ENCODE measurements at regions not wholly inside any gene's neighbourhood (a gene's known extent, or its start where the extent isn't known, plus 50 kb on each side); places are given as distances from the start of the nearest gene placed in this dataset.

DNA sequence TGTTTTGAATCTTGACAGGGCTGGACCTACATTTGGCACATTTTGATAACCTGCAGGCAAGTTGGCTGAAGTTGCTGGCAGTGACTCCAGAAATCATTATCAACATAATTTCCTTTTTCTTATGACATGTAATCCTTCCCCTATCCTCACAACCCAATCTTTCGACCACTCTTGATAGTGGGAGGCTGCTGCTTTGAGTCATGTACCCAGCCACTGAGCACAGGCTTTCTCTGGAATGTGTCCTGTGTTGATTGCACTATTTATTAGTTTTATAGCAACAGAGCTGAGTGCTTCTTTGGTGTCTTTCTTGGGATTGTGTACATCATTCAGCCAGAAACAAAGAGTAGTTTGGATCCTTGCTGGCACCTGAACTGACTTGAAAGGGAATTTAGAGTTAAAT, 183.1 kb upstream of the LEF1 start:
- ATAC-seq (no peak), DNase-seq (no peak)
- ChIA-PET POLR2A (no interaction called here), CTCF (interaction anchor here (1.2 kb wide), 1 partner anchor 333 kb away, joined by 4 read pairs; no protein-coding TSS in a partner anchor)
- Mint-ChIP-seq H3K27me3 (no peaks in the 10 kb centered on the region), H3K4me3 (no peak overlapping the region), H3K4me1 (peaks cover 29% of the 10 kb centered on the region), H3K36me3 (ENCODE audit: low read depth) (no peaks in the 10 kb centered on the region), H3K27ac (no peak overlapping the region), H3K9me3 (ENCODE audit: low read depth) (no peaks in the 10 kb centered on the region)
- intact Hi-C loops (cut with DNase I, micrococcal nuclease): no loop called here

DNA sequence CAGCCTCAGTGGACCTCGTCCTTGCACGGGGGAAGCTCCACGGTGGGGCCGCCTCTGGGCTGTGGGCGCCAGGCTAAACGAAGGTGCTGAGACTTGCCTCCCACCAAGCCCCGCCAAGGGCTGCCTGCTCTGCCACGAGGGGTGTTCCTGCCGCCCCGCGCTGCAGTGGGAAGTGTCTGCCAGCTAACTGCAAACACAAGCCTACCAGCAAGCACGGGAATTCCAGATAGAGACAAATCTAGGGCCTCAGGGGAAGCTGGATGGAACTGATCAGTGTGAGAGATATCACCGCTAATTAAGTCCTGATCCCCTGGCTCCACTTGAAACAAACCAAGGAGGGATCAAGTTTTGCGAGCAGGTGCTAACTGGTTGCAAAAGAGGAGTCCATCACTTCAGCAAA, 181.6 kb upstream of the LEF1 start:
- ATAC-seq: no peak
- peaks cover 28% of the 10 kb centered on the region for H3K4me1 Mint-ChIP-seq
- intact Hi-C loops (cut with DNase I, micrococcal nuclease): no loop called here
- ChIA-PET POLR2A (no interaction called here), CTCF (interaction anchor here (0.9 to 1.5 kb wide), 3 partner anchors 35 to 142 kb away, joined by 3 read pairs; no protein-coding TSS in a partner anchor)
- no peak for DNase-seq
- no peaks in the 10 kb centered on the region for H3K27me3 Mint-ChIP-seq
- no peaks in the 10 kb centered on the region for H3K36me3 Mint-ChIP-seq (ENCODE audit: low read depth)
- H3K4me3 Mint-ChIP-seq: no peak overlapping the region
- H3K27ac Mint-ChIP-seq: no peak overlapping the region
- H3K9me3 Mint-ChIP-seq (ENCODE audit: low read depth): no peaks in the 10 kb centered on the region

DNA sequence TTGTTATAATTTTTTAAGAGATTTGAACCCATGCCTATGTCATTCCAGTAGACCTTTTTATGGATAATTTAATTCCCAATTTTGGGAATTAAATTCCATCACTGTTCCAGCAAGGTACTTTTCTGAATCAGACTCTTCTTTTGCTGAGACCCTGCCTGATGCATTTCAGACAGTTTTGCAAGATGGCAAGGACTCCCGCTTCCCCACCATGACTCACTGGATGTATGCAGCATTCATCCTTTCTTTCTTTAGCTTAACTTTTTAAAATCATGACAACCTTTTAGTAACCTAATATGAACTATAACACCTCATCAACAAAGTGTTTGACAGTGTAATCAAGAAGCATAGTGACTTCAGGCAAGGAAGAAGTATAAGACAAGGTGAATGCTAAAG, 178.1 kb upstream of the LEF1 start:
- ATAC-seq (no peak), DNase-seq (no peak)
- CTCF ChIA-PET: interaction anchor here (1.2 to 2.8 kb wide), 3 partner anchors 9 to 316 kb away, joined by 3 to 10 read pairs (median 3); no protein-coding TSS in a partner anchor
- Mint-ChIP-seq H3K9me3 (ENCODE audit: low read depth) (no peaks in the 10 kb centered on the region), H3K36me3 (ENCODE audit: low read depth) (no peaks in the 10 kb centered on the region), H3K27ac (no peak overlapping the region), H3K4me1 (peaks cover 33% of the 10 kb centered on the region), H3K4me3 (no peak overlapping the region), H3K27me3 (no peaks in the 10 kb centered on the region)
- POLR2A ChIA-PET: no interaction called here
- intact Hi-C loops (cut with DNase I, micrococcal nuclease): no loop called here

DNA sequence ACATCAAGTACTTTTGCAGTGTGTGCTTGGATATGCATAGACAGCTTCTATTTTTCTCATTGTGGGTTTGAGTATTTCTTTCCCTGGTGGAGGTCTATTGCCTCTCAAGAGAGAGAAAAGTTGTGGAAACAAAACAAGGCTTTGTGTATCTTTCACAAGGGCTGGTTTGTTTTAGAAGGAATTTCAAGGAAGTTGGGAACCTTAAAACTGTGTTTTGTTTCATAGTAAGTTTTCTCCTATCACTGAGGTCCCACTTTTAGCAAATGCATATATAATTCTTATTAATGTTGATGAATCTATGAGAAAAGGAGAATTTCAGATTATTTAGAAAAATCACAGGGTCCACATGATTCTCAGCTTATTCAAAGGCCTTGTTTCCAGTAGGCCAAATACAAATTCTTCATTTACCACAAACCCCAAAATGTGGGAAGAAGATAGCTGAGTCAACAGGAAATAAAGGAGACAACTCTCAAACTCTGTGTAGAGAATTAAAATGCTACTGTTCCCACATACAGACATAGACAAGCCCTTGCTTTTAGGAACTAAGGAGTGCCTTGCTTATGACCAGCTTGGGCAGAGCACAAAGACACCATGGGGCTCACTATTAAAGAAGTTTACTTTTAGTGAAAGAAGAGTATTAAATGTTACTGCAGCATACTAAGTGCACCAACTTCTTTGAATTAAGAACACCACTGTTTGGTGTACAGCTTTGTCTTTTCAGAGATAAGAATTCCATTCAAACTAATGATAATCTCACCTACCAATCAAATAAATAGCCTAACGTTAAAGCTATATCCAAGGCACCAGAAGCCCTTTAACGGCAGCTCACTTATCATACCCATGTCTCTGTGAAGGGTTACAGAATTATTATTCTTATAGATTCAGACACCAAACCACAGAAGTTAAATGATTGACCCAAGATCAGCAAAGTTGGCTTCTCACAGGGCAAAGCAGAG, 177.4 kb upstream of the LEF1 start:
- DNase-seq (no peak), ATAC-seq (no peak)
- Mint-ChIP-seq H3K27ac (no peak overlapping the region), H3K9me3 (ENCODE audit: low read depth) (no peaks in the 10 kb centered on the region), H3K4me3 (no peak overlapping the region), H3K4me1 (peaks cover 36% of the 10 kb centered on the region), H3K36me3 (ENCODE audit: low read depth) (no peaks in the 10 kb centered on the region), H3K27me3 (no peaks in the 10 kb centered on the region)
- ChIA-PET POLR2A (no interaction called here), CTCF (interaction anchor here (0.6 to 2.8 kb wide), 6 partner anchors 9 to 316 kb away, joined by 3 to 10 read pairs (median 3); no protein-coding TSS in a partner anchor)
- intact Hi-C loops (cut with DNase I, micrococcal nuclease): no loop called here

DNA sequence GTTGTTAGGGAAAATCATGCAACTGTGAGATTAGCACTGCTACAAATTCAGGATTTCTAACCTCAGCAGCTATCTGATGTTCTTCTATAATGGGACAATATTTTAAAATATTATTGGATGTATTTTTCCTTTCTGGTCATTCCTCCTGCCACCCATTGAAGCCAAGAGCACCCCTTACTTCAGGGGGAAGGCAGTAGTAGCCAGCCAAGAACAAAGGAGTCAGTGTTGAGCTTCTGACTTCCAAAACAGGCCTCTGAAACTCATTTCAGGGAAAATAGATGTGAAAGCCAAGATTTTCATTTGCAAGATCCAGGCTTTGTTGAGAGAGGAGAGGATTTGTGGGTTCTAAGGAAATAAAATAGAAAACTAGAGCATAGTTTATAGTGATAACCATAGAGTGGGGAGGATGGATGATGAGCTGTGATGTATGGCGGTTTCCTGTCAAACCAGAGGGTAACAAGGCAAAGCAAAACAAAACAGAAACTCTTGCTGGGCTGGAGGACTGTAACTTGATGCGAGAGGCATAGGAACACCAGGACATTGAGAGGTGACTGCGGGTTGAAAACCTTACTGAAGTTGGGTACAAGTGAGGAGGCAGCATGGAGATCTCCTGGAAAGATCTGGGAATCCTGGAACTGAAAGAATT, 173.7 kb upstream of the LEF1 start:
- intact Hi-C loops (cut with DNase I, micrococcal nuclease): no loop called here
- CTCF ChIA-PET: interaction anchor here (0.8 to 1.1 kb wide), 3 partner anchors 17 to 324 kb away, joined by 3 to 5 read pairs (median 3); no protein-coding TSS in a partner anchor
- Mint-ChIP-seq H3K27me3 (no peaks in the 10 kb centered on the region), H3K4me3 (peak overlapping the region; percentile 41), H3K9me3 (ENCODE audit: low read depth) (no peaks in the 10 kb centered on the region), H3K4me1 (peaks cover 38% of the 10 kb centered on the region), H3K27ac (peak overlapping the region; percentile 73), H3K36me3 (ENCODE audit: low read depth) (no peaks in the 10 kb centered on the region)
- POLR2A ChIA-PET: interaction anchor here (0.9 kb wide), 1 partner anchor 290 kb away, joined by 5 read pairs; no protein-coding TSS in a partner anchor
- DNase-seq: peak; percentile 19
- peak; percentile 95 for ATAC-seq

DNA sequence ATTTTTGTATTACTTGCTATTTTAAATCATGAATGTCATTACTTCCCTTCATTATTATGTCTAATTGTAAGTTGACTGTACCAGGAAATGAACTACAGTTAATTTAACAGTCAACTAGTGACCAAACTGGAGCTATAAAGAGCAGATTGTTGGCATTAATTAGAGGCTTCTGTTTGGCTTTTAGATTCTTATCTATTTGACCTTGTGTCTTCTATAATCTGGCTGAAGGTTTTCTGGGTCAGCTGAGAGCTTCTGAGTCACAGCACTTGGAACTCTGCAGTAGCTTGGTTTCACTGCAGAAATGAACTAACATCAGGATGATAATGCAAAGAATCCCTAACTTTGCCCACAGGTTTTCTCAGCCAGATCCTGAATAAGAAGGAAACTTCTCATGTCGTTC, 169.2 kb upstream of the LEF1 start:
- H3K36me3 Mint-ChIP-seq (ENCODE audit: low read depth): no peaks in the 10 kb centered on the region
- peaks cover 15% of the 10 kb centered on the region for H3K4me1 Mint-ChIP-seq
- intact Hi-C loops (cut with DNase I, micrococcal nuclease): no loop called here
- DNase-seq (no peak), ATAC-seq (no peak)
- ChIA-PET POLR2A (no interaction called here), CTCF (interaction anchor here (2.7 kb wide), 1 partner anchor 9 kb away, joined by 10 read pairs; no protein-coding TSS in a partner anchor)
- H3K27ac Mint-ChIP-seq: no peak overlapping the region
- H3K27me3 Mint-ChIP-seq: no peaks in the 10 kb centered on the region
- H3K9me3 Mint-ChIP-seq (ENCODE audit: low read depth): no peaks in the 10 kb centered on the region
- H3K4me3 Mint-ChIP-seq: no peak overlapping the region

DNA sequence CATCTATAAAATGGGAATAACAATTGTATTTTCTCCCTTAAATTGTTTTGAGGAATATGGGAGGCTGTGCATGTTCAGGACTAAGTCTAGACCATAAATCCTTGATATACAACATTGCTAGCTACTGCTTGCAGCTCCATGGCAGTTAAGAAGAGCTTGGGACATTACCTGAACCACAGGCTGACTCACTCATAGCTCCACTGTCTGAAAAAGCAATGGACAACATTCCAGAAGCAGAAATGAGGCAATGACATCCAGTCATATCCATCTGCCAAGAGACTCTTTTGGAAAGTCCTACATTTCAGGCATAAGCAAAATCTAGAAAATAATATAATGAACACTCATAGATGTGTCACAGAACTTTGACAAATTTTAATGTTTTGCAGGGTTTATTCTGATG, 167.3 kb upstream of the LEF1 start:
- Mint-ChIP-seq H3K36me3 (ENCODE audit: low read depth) (no peaks in the 10 kb centered on the region), H3K27me3 (no peaks in the 10 kb centered on the region), H3K27ac (no peak overlapping the region), H3K4me1 (peaks cover 2% of the 10 kb centered on the region), H3K4me3 (no peak overlapping the region), H3K9me3 (ENCODE audit: low read depth) (no peaks in the 10 kb centered on the region)
- POLR2A ChIA-PET: no interaction called here
- ATAC-seq: no peak
- CTCF ChIA-PET: interaction anchor here (1.0 to 2.7 kb wide), 2 partner anchors 11 to 13 kb away, joined by 4 to 10 read pairs; no protein-coding TSS in a partner anchor
- DNase-seq: no peak
- intact Hi-C loops (cut with DNase I, micrococcal nuclease): no loop called here

DNA sequence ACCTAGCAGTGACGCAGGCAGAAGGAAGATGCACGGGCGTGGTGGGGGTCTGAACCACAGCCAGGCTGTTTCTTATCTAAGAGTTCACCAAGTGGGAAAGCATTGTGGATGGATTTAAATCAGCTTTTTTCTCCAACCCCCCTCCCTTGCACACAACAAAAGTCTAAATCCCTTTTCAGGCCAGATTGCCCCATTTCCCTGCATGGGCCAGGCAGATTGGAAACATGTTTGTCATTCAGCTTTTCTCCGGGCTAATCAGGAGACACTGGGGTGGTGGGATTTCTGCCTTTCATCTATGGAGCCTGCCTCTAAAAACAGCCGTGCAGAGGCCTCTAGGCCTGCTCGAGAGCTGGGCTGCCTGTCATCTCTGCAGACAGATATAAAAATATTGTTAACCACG, 166.3 kb upstream of the LEF1 start:
- no peak for DNase-seq
- intact Hi-C loops (cut with DNase I, micrococcal nuclease): no loop called here
- CTCF ChIA-PET: no interaction called here
- no peaks in the 10 kb centered on the region for H3K9me3 Mint-ChIP-seq (ENCODE audit: low read depth)
- no peaks in the 10 kb centered on the region for H3K36me3 Mint-ChIP-seq (ENCODE audit: low read depth)
- H3K4me3 Mint-ChIP-seq: no peak overlapping the region
- peaks cover 2% of the 10 kb centered on the region for H3K4me1 Mint-ChIP-seq
- ATAC-seq: no peak
- no peaks in the 10 kb centered on the region for H3K27me3 Mint-ChIP-seq
- no peak overlapping the region for H3K27ac Mint-ChIP-seq
- POLR2A ChIA-PET: no interaction called here

DNA sequence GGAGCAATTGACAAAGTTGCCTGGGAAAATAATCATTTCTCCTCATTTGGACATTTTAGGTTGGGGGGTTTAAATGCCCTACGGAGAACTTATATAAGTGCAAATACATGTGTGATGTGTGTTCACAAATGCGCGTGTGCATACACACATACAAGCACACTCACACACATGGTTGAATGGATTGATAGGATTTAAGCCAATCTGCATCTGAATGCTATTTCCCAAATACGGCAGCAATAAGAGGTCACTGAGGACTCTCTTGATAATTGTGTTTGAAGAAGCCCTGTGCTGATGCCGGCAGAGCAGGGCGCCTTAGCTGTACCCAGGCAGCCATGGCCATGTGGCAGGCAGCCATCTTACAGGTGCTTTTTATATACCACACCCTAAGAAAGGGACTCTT, 165.3 kb upstream of the LEF1 start:
- no peak overlapping the region for H3K4me3 Mint-ChIP-seq
- DNase-seq (no peak), ATAC-seq (no peak)
- CTCF ChIA-PET: no interaction called here
- H3K36me3 Mint-ChIP-seq (ENCODE audit: low read depth): no peaks in the 10 kb centered on the region
- no peaks in the 10 kb centered on the region for H3K9me3 Mint-ChIP-seq (ENCODE audit: low read depth)
- H3K27ac Mint-ChIP-seq: no peak overlapping the region
- intact Hi-C loops (cut with DNase I, micrococcal nuclease): no loop called here
- POLR2A ChIA-PET: no interaction called here
- no peaks in the 10 kb centered on the region for H3K27me3 Mint-ChIP-seq
- peaks cover 4% of the 10 kb centered on the region for H3K4me1 Mint-ChIP-seq

DNA sequence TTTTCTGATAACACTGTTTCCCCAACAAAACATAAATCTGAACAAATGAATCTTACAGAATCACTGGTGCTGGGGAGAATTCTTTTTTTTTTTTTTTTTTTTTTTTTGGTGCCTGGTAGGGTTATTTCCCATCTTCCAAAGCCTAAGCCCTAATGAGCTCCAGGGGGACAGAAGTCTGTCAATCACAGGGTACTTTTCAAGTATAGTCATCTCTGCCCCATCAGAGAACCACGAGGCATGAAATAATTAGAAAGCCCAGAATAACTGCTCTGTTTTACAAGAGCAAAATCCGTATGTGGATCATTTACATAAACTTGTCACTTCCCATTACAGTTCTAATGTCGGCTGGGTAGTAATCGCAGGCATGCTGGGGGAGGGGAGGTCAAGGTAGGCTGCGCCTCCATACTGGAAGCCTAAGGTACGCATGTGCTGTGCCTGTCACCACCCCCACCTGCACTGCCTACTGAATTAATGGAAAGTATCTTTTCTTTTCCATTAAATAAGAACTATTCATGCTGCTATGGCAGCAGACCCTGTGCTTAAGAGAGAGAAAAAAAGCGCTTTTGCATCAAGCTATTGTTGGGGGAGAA, 164.7 kb upstream of the LEF1 start:
- no peaks in the 10 kb centered on the region for H3K36me3 Mint-ChIP-seq (ENCODE audit: low read depth)
- ChIA-PET CTCF (interaction anchor here (0.8 kb wide), 1 partner anchor 351 kb away, joined by 3 read pairs; no protein-coding TSS in a partner anchor), POLR2A (no interaction called here)
- H3K27ac Mint-ChIP-seq: no peak overlapping the region
- no peak for ATAC-seq
- DNase-seq: no peak
- H3K4me3 Mint-ChIP-seq: no peak overlapping the region
- H3K27me3 Mint-ChIP-seq: no peaks in the 10 kb centered on the region
- H3K9me3 Mint-ChIP-seq (ENCODE audit: low read depth): no peaks in the 10 kb centered on the region
- peaks cover 10% of the 10 kb centered on the region for H3K4me1 Mint-ChIP-seq
- intact Hi-C loops (cut with DNase I, micrococcal nuclease): no loop called here

DNA sequence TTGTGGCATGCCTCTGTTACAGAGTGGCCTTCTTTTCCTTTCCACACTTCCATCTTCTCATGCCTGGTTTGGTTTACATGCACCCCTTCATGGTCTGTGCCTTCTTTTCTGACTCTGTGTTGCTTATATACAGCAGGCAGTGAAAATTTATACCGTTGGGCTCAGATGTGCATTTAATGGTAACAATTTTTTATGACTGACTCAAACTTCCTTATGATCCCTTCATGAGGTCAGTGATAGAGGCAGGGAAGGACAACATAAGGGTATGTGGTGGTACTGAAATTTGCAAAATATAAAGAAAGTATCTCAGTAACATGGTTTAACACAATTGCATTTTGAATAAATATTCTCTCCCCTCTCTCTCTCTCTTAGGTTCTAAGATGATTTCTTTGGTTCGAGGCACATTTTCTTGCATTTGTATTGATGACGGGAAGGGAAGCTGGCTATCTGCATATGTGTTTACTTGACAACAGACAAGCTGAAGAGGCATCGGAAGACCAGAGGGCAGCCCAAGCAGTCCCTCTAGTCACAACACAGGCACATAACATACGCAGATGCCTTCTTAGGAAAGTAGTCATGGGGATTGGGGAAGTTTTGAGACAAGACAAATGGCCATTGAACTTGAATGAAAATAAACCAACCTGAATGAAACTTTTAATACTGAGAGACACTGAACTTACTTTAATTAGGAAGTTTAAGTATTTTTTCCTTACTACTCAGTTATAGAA, 163.3 kb upstream of the LEF1 start:
- ATAC-seq (no peak), DNase-seq (no peak)
- H3K27ac Mint-ChIP-seq: no peak overlapping the region
- H3K9me3 Mint-ChIP-seq (ENCODE audit: low read depth): no peaks in the 10 kb centered on the region
- H3K4me1 Mint-ChIP-seq: peaks cover 22% of the 10 kb centered on the region
- intact Hi-C loops (cut with DNase I, micrococcal nuclease): no loop called here
- ChIA-PET CTCF (interaction anchor here (0.6 kb wide), 2 partner anchors 11 to 24 kb away, joined by 3 read pairs; no protein-coding TSS in a partner anchor), POLR2A (no interaction called here)
- H3K4me3 Mint-ChIP-seq: no peak overlapping the region
- no peaks in the 10 kb centered on the region for H3K27me3 Mint-ChIP-seq
- H3K36me3 Mint-ChIP-seq (ENCODE audit: low read depth): no peaks in the 10 kb centered on the region

Data from activated CD4-positive, alpha-beta T cell treated with anti-CD3 and anti-CD28 coated beads for 36 hours (primary cell).